ENCODE measurements at regions not wholly inside any gene's neighbourhood (a gene's known extent, or its start where the extent isn't known, plus 50 kb on each side); places are given as distances from the start of the nearest gene placed in this dataset.

GRCh38 chr4:157992948-157993839 is 179.6 kb downstream of the GASK1B start:
- no peaks in the 10 kb centered on the region for H3K27me3 Mint-ChIP-seq (ENCODE audit: insufficient read depth, low read depth, poor library complexity)
- H3K36me3 Mint-ChIP-seq (ENCODE audit: low read depth): no peaks in the 10 kb centered on the region
- no peaks in the 10 kb centered on the region for H3K9me2 ChIP-seq (ENCODE audit: insufficient read depth)
- no peak overlapping the region for H3K27ac ChIP-seq (ENCODE audit: low read depth)
- no peaks in the 10 kb centered on the region for H4K20me1 ChIP-seq (replicated peaks; ENCODE audit: insufficient read depth)
- H3K36me3 ChIP-seq (ENCODE audit: insufficient read depth): no peaks in the 10 kb centered on the region
- no peaks in the 10 kb centered on the region for H3F3A ChIP-seq (replicated peaks; ENCODE audit: low read depth)
- no peak overlapping the region for H3K4me3 ChIP-seq
- H2AFZ ChIP-seq: no peak overlapping the region
- H3K4me1 ChIP-seq (ENCODE audit: insufficient read depth): no peaks in the 10 kb centered on the region
- TF ChIP-seq ZNF114 (CRISPR knock-in tag; IDR thresholded peaks at IDR 0.05): no peak
- DNase-seq (ENCODE audit: low spot score): no peak
- H3K27me3 ChIP-seq (ENCODE audit: insufficient read depth): no peaks in the 10 kb centered on the region
- no peak overlapping the region for H3K4me2 ChIP-seq
- peaks cover 2% of the 10 kb centered on the region; the same call in 1 of the 3 replicates for H3K4me1 Mint-ChIP-seq
- H3K9me3 Mint-ChIP-seq: no peaks in the 10 kb centered on the region
- no peak overlapping the region for H3K27ac Mint-ChIP-seq
- H3K79me2 ChIP-seq (replicated peaks; ENCODE audit: insufficient read depth): no peaks in the 10 kb centered on the region
- no peak overlapping the region for H3K4me3 Mint-ChIP-seq
- no peak for ATAC-seq

- TF ChIP-seq REST (IDR thresholded peaks at IDR 0.05; ENCODE audit: unreplicated experiment): no peak
- peak; percentile 68 to 79 for TF ChIP-seq CTCF (conservative IDR thresholded peaks at IDR 0.05; ENCODE audit: low read depth in 2 of 2)
- Histone ChIP-seq H3K4me1 (ENCODE audit: insufficient read depth) (no peaks in the 10 kb centered on the region), H3K4me2 (no peak overlapping the region), H3K79me2 (replicated peaks; ENCODE audit: insufficient read depth) (no peaks in the 10 kb centered on the region), H4K20me1 (replicated peaks; ENCODE audit: insufficient read depth) (no peaks in the 10 kb centered on the region), H2AFZ (no peak overlapping the region), H3K36me3 (ENCODE audit: insufficient read depth) (no peaks in the 10 kb centered on the region), H3K27ac (ENCODE audit: low read depth) (no peak overlapping the region), H3K4me3 (no peak overlapping the region), H3K9me2 (ENCODE audit: insufficient read depth) (no peaks in the 10 kb centered on the region), H3K27me3 (ENCODE audit: insufficient read depth) (no peaks in the 10 kb centered on the region), H3F3A (replicated peaks; ENCODE audit: low read depth) (no peaks in the 10 kb centered on the region)
- peak; percentile 84 for DNase-seq (ENCODE audit: low spot score)
- ATAC-seq: no peak
- no peaks in the 10 kb centered on the region for H3K27me3 Mint-ChIP-seq (ENCODE audit: insufficient read depth, low read depth, poor library complexity)
- H3K4me1 Mint-ChIP-seq: peaks cover 2% of the 10 kb centered on the region; the same call in 1 of the 3 replicates
- H3K4me3 Mint-ChIP-seq: no peak overlapping the region
- H3K36me3 Mint-ChIP-seq (ENCODE audit: low read depth): no peaks in the 10 kb centered on the region
- no peaks in the 10 kb centered on the region for H3K9me3 Mint-ChIP-seq
- no peak overlapping the region for H3K27ac Mint-ChIP-seq
Measured at GRCh38 chr4:157992038-157992705, 180.7 kb downstream of the GASK1B start.
